HG03159 (cell line): ENCODE measurements at regions not wholly inside any gene's neighbourhood (a gene's known extent, or its start where the extent isn't known, plus 50 kb on each side); places are given as distances from the start of the nearest gene placed in this dataset.

Experiments used
- ATAC-seq: cut with Tn5 transposase; IDR thresholded peaks from one replicate; pipeline ENCODE4 v1.9.1; 2021; ENCODE audit warnings: mild to moderate bottlenecking, moderate library complexity; ENCODE audit not compliant: unreplicated experiment

DNA sequence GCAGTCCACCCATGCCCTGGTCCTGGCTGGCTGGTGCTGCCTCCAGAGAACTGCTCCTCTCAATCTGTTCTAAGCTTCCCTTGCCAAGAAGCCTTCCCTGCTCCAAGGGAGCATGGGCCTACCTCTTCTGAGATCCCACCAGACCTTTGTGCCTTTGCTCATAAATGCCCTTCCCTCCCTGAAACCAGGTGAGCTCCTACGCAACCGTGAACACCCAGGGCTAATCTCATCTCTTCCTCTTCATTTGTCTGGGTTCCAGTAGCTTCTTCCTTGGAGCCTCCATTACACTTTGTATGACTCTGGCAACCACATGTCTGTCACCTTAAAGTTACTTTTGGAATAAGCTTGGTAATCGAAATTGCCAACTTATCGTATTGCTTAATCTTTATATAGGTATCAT is 270.6 kb downstream of the PBX3 start:
- ATAC-seq = no peak

GRCh38 chr9:126020836-126021235 is 273.7 kb downstream of the PBX3 start:
- no peak for ATAC-seq

DNA sequence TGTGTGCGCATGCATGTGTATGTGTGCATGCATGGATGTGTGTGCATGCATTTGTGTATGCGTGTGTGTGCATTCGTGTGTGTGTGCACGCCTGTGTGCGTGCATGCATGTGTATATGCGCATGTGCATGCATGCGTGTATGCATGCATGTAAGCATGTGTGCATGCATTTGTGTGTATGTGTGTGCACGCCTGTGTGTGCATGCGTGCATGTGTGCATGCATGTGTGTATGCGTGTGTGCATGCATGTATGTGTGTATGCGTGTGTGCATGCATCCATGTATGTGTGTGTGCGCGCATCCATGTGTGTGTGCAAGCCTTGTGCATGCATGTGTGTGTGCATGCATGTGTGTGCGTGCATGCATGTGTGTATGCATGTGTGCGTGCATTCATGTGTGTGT is 276.8 kb downstream of the PBX3 start:
- ATAC-seq = no peak

DNA sequence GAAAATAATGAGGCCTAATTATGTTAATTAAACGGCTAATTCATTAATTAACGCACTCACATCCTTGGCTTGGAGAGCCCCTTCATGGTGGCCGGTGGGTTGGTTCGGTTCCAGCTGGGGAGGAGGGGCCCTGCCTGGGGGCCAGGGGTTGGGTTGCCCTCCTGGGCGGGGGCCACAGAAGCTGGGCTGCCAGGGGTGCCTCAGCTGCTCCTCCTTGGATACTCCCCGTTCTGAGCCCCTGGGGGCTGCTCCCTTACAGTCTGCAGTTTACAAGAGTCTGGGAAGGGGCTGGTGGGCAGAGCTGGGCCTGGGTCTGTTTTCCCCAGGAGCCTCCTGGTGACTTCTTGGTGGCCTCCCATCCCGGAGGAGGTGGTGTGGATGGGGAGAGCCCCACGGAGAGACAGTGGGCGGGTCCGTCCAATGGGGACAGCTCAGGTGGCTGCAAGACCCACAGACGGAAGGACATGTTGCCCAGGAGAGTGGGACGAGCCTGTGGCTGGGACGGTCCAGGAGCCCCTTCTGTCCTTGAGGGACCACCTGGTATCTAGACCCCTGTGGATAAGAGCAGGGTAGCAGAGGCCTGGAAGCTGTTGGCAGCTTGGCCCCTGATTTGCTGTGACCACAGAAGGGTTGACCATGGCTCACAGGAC is 277.5 kb downstream of the PBX3 start:
- ATAC-seq = no peak

- no peak for ATAC-seq
Measured at GRCh38 chr9:126025991-126026390, 278.8 kb downstream of the PBX3 start.

DNA sequence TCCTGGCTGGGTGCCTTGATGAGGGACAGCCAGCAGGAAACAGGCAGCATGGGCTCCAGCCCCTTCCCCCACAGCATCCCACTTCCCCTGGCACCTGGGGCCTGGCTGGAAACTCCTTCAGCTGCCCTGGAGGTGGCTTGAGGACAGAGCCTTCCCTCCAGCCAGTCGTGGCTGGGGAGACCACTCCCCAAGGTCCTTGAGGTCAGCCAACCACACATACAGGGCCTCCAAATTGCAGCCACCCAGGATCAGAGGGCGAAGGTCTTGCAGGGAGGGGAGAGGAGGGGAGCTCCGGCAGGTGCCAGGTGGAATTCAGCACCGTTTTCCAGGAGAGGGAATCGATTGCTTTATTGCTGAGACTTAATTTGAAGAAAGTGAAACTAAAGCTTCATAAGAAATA is 280.4 kb downstream of the PBX3 start:
- no peak for ATAC-seq

DNA sequence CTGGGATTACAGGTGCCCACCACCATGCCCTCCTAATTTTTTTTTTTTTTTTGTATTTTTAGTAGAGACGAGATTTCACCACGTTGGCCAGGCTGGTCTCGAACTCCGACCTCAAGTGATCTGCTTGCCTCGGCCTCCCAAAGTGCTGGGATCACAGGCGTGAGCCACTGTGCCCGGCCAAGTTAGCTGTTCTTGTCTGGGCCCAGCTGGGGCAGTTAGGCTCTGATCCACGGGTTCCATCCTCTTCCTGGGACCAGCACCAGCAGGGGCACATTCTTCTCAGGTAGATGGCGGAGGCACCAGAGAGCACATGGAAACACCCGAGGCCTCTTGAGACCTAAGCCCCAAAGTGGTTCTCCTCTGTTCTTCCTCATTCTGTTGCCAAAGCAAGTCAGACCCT is 281.6 kb downstream of the PBX3 start:
- ATAC-seq = no peak

GRCh38 chr9:126030716-126031115 is 283.5 kb downstream of the PBX3 start:
- ATAC-seq = no peak

- no peak for ATAC-seq
Measured at GRCh38 chr9:126031116-126031515, 283.9 kb downstream of the PBX3 start.

DNA sequence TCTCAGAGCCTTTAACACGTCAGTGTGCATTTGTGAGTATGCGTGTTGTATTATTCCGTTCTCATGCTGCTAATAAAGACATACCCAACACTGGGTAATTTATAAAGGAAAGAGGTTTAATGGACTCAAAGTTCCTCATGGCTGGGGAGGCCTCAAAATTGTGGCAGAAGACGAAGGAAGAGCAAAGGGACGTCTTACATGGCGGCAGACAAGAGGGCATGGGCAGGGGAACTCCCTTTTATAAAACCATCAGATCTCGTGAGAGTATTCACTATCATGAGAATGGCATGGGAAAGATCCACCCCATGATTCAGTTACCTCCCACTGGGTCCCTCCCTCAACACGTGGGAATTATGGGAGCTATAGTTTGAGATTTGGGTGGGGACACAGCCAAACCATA is 285.0 kb downstream of the PBX3 start:
- ATAC-seq = no peak

- no peak for ATAC-seq
Measured at GRCh38 chr9:126033318-126033717, 286.1 kb downstream of the PBX3 start.

DNA sequence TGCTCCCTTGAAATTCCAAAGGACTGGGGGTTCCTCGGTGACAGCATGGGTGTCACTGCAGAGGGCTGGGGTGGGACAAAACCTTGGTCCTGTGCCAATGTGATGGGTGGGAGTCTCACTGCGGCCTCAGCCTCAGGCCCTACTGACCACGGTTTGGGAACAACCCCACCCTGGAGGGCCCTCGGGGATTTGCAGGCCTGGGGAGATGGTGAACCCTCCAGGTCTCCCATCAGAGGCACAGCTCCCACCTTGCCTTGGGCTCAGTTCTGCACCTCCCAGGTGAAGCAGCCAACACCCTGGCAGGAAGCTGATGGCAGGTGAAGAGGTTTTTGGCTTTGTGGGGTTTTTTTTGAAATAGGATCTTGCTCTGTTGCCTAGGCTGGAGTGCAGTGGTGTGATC is 286.8 kb downstream of the PBX3 start:
- ATAC-seq = no peak

- ATAC-seq = no peak
Measured at GRCh38 chr9:126036881-126037291, 289.7 kb downstream of the PBX3 start.

- ATAC-seq = no peak
Measured at GRCh38 chr9:126038790-126039189, 287.8 kb upstream of the MVB12B start.

- ATAC-seq = no peak
Measured at GRCh38 chr9:126043681-126044080, 282.9 kb upstream of the MVB12B start.

DNA sequence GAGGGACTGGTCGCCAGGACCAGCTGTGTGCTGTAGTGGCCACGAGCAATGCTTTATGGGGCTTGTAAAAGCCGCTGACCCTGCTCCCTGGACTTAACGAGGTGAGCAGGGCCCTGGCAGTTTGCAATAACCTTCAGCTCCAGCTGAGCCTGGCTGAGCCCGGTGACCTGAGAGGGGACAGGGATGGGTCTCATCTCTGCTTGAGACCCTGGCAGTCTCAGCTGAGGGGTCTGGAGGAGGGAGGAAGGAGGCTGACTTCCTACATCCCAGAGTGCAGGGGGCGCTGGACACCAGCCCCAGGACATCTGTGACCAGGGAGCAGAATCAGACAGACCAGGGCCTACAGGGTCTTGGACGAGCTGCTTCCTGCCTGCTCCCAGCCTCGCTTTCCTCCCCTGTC is 277.5 kb upstream of the MVB12B start:
- ATAC-seq = no peak

DNA sequence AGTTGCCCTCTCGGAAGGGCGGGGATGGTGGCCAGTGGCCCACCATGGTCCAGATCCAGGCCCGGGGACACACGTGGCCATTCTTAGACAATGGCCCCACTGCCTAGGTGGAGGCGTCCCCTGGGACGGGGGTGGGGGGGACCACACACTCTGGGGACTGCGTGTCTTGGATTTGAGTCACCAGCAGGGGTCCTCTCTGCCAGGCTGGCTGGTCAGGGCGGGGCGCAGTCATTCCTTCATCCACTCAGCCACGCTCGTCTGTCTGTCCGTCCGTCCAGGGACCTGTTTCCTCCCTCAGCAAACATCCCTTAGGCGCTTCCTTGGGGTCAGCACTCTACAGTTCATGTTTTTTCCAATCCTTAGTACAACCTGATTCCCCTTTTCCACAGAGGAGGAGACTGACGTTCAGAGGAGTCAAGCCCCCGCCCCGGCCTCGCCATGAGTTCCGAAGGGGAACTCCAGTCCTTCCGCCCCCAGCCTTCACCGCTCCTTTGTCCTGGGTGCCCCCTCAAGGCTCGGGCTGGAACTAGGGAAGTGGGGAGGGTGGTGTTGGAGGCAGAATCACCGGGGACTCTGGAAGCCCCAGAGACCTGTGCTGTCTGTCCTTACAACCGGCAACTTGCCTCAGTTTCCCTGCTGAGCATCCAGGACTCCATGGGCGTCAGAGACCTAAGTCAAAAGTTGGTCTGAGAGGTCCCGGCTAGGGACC is 276.6 kb upstream of the MVB12B start:
- ATAC-seq = no peak

GRCh38 chr9:126050605-126050990 is 276.0 kb upstream of the MVB12B start:
- ATAC-seq = no peak

- no peak for ATAC-seq
Measured at GRCh38 chr9:126051446-126052130, 275.0 kb upstream of the MVB12B start.

GRCh38 chr9:126052791-126053190 is 273.8 kb upstream of the MVB12B start:
- ATAC-seq = no peak

DNA sequence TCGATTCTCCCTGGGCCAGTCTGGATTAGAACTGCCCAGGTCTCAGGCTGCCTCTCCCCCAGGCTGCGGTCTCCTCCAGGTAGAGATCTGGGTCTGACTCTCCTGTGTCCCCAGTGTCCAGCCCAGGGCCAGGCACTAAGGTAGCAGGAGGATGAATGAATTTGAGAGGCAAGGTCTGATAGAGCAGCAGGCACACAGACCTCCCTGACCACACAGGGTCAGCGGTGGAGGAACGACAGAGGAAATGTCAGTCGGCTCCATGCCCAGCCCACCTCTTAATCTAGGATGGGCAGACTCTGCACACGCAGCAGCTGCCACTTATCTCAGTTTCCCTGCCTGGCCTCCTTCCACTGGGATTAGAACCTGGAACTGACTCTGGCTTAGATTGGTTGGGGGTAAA is 272.7 kb upstream of the MVB12B start:
- no peak for ATAC-seq

GRCh38 chr9:126055381-126055985 is 271.1 kb upstream of the MVB12B start:
- no peak for ATAC-seq
